Suprapubic skin (tissue), 3 donors: ENCODE measurements at regions not wholly inside any gene's neighbourhood (a gene's known extent, or its start where the extent isn't known, plus 50 kb on each side); places are given as distances from the start of the nearest gene placed in this dataset.

Experiments used
- CTCF ChIP-seq, 2 donors: fragments of 200-600 bp in 1 of 2; fragments of 450-650 bp in 1 of 2; sonication (generic) in 1 of 2; IDR thresholded peaks; one replicate each; pipeline ENCODE4 v1.5.1; 2016 to 2019; ENCODE audit warnings: antibody characterized with exemption in 2 of 2, mild to moderate bottlenecking in 1 of 2, moderate library complexity in 1 of 2
- EP300 ChIP-seq: sonication (generic); formaldehyde crosslinking; IDR thresholded peaks from one replicate; pipeline ENCODE4 v1.6.1; 2017; ENCODE audit warnings: antibody characterized with exemption

- TF ChIP-seq CTCF (IDR thresholded peaks at IDR 0.05) = no peak
- no peak for TF ChIP-seq EP300
Observed at GRCh38 chr7:89458114-89458513, 662.6 kb upstream of the TEX47 start.
